HEK293 (cell line): ENCODE measurements at regions not wholly inside any gene's neighbourhood (a gene's known extent, or its start where the extent isn't known, plus 50 kb on each side); places are given as distances from the start of the nearest gene placed in this dataset.

Source experiments
- CTCF ChIA-PET: fragments of 350-600 bp; formaldehyde crosslinking; extraction: SDS; loops from one replicate; lab custom pipeline; 2021; ENCODE audit warnings: antibody characterized with exemption; lab: Yijun Ruan, JAX
- POLR2A ChIA-PET: fragments of 300-600 bp; formaldehyde crosslinking; extraction: SDS; loops from one replicate; lab custom pipeline; 2020; ENCODE audit warnings: antibody characterized with exemption, inconsistent platforms; lab: Yijun Ruan, JAX
- H3K27ac ChIP-seq: fragments of 200-500 bp; sonication (Bioruptor generic); 2 replicates; pipeline ENCODE4 v1.5.1; 2014; ENCODE audit warnings: low read depth, low read length, control low read depth, inconsistent platforms; ENCODE audit errors: extremely low read depth
- H3K36me3 ChIP-seq, 2 experiments: fragments of 200-500 bp in 1 of 2; sonication (Bioruptor generic) in 1 of 2; 1 replicate in 1 of 2; 2 replicates in 1 of 2; pipeline ENCODE4 v1.5.1; 2014 to 2017; ENCODE audit warnings: inconsistent platforms in 2 of 2, low read length in 2 of 2; ENCODE audit not compliant: control insufficient read depth in 2 of 2, insufficient read depth in 1 of 2
- H3K4me1 ChIP-seq: fragments of 200-500 bp; sonication (Bioruptor generic); 2 replicates; pipeline ENCODE4 v1.5.1; 2014; ENCODE audit warnings: mild to moderate bottlenecking, low read length, inconsistent platforms; ENCODE audit not compliant: control insufficient read depth, insufficient read depth
- H3K4me3 ChIP-seq: 2 replicates; pipeline ENCODE4 v1.5.1; 2011; ENCODE audit warnings: low read depth, mild to moderate bottlenecking, control low read depth, low read length, moderate library complexity
- H3K9me3 ChIP-seq: fragments of 200-500 bp; sonication (Bioruptor generic); 2 replicates; pipeline ENCODE4 v1.5.1; 2014; ENCODE audit warnings: low read depth, low read length, inconsistent platforms; ENCODE audit not compliant: control insufficient read depth, insufficient read depth
- ELK4 ChIP-seq: IDR thresholded peaks from 2 replicates; pipeline ENCODE4 v1.6.1; 2011; ENCODE audit warnings: mild to moderate bottlenecking, low read depth, low read length, borderline replicate concordance
- GLI2 ChIP-seq: fragments of 450-650 bp; formaldehyde crosslinking; IDR thresholded peaks from 2 replicates; pipeline ENCODE4; 2017; ENCODE audit warnings: missing biosample characterization, missing genetic modification characterization, low read depth, borderline replicate concordance
- INSM2 ChIP-seq: fragments of 450-650 bp; formaldehyde crosslinking; IDR thresholded peaks from 2 replicates; pipeline ENCODE4 v1.5.1; 2016; ENCODE audit warnings: missing biosample characterization, missing genetic modification characterization
- KLF7 ChIP-seq: fragments of 450-650 bp; formaldehyde crosslinking; IDR thresholded peaks from 2 replicates; pipeline ENCODE4 v1.5.1; 2016; ENCODE audit warnings: missing biosample characterization, missing genetic modification characterization, borderline replicate concordance
- MYNN ChIP-seq: fragments of 450-650 bp; formaldehyde crosslinking; IDR thresholded peaks from 2 replicates; pipeline ENCODE4 v1.5.1; 2016; ENCODE audit warnings: missing biosample characterization, missing genetic modification characterization, borderline replicate concordance
- REPIN1 ChIP-seq: fragments of 450-650 bp; formaldehyde crosslinking; IDR thresholded peaks from 2 replicates; pipeline ENCODE4 v1.5.1; 2017; ENCODE audit warnings: missing biosample characterization, missing genetic modification characterization, low read depth
- ZBTB1 ChIP-seq: fragments of 450-650 bp; formaldehyde crosslinking; IDR thresholded peaks from 2 replicates; pipeline ENCODE4 v1.5.1; 2016; ENCODE audit warnings: missing biosample characterization, missing genetic modification characterization
- ZBTB20 ChIP-seq: fragments of 450-650 bp; formaldehyde crosslinking; IDR thresholded peaks from 2 replicates; pipeline ENCODE4 v1.5.1; 2016; ENCODE audit warnings: missing biosample characterization, missing genetic modification characterization
- ZBTB21 ChIP-seq: fragments of 450-650 bp; formaldehyde crosslinking; IDR thresholded peaks from 2 replicates; pipeline ENCODE4 v1.5.1; 2017; ENCODE audit warnings: missing biosample characterization, missing genetic modification characterization
- ZNF146 ChIP-seq: fragments of 450-650 bp; formaldehyde crosslinking; IDR thresholded peaks from 2 replicates; pipeline ENCODE4 v1.5.1; 2016; ENCODE audit warnings: missing biosample characterization, missing genetic modification characterization
- ZNF2 ChIP-seq: fragments of 450-650 bp; formaldehyde crosslinking; IDR thresholded peaks from 2 replicates; pipeline ENCODE4 v1.5.1; 2016; ENCODE audit warnings: missing biosample characterization, missing genetic modification characterization
- ZNF223 ChIP-seq: fragments of 450-650 bp; formaldehyde crosslinking; IDR thresholded peaks from 2 replicates; pipeline ENCODE4 v1.5.1; 2016; ENCODE audit warnings: missing biosample characterization, missing genetic modification characterization
- ZNF394 ChIP-seq: fragments of 450-650 bp; formaldehyde crosslinking; IDR thresholded peaks from 2 replicates; pipeline ENCODE4 v1.5.1; 2016; ENCODE audit warnings: missing biosample characterization, missing genetic modification characterization, mild to moderate bottlenecking, moderate library complexity, borderline replicate concordance
- ZNF433 ChIP-seq: fragments of 450-650 bp; formaldehyde crosslinking; IDR thresholded peaks from 2 replicates; pipeline ENCODE4 v1.5.1; 2016; ENCODE audit warnings: missing biosample characterization, missing genetic modification characterization, low read depth
- ZNF48 ChIP-seq: fragments of 450-650 bp; formaldehyde crosslinking; IDR thresholded peaks from 2 replicates; pipeline ENCODE4 v1.5.1; 2016; ENCODE audit warnings: missing biosample characterization, missing genetic modification characterization
- ZNF518A ChIP-seq: fragments of 450-650 bp; formaldehyde crosslinking; conservative IDR thresholded peaks from 2 replicates; pipeline ENCODE4 v1.5.1; 2016; ENCODE audit warnings: low read depth, missing biosample characterization, missing genetic modification characterization
- ZNF521 ChIP-seq: fragments of 450-650 bp; formaldehyde crosslinking; IDR thresholded peaks from 2 replicates; pipeline ENCODE4 v1.5.1; 2017; ENCODE audit warnings: missing biosample characterization, mild to moderate bottlenecking, missing genetic modification characterization
- ZNF529 ChIP-seq: fragments of 450-650 bp; formaldehyde crosslinking; IDR thresholded peaks from 2 replicates; pipeline ENCODE4 v1.5.1; 2017; ENCODE audit warnings: missing genetic modification characterization, missing biosample characterization; ENCODE audit not compliant: insufficient replicate concordance
- ZNF621 ChIP-seq: fragments of 450-650 bp; formaldehyde crosslinking; IDR thresholded peaks from 2 replicates; pipeline ENCODE4 v1.5.1; 2017; ENCODE audit warnings: missing biosample characterization, missing genetic modification characterization
- ZNF776 ChIP-seq: fragments of 450-650 bp; formaldehyde crosslinking; IDR thresholded peaks from 2 replicates; pipeline ENCODE4 v1.5.0; 2017; ENCODE audit warnings: missing biosample characterization, missing genetic modification characterization, borderline replicate concordance
- ZNF777 ChIP-seq: fragments of 450-650 bp; formaldehyde crosslinking; IDR thresholded peaks from 2 replicates; pipeline ENCODE4 v1.5.1; 2017; ENCODE audit warnings: missing biosample characterization, missing genetic modification characterization, borderline replicate concordance
- ZSCAN30 ChIP-seq: fragments of 450-650 bp; IDR thresholded peaks from 2 replicates; pipeline ENCODE4 v1.5.1; 2018; ENCODE audit warnings: missing biosample characterization, mild to moderate bottlenecking, missing genetic modification characterization, moderate library complexity
- TF ChIP-seq, protein P1 (sequence below): sonication (generic); formaldehyde crosslinking; IDR thresholded peaks from 2 replicates; pipeline ENCODE4 v1.8.1; 2022; ENCODE audit warnings: mild to moderate bottlenecking, moderate library complexity, missing genetic modification reagents
- TF ChIP-seq, protein P2 (sequence below): fragments of 450-650 bp; formaldehyde crosslinking; conservative IDR thresholded peaks from 2 replicates; pipeline ENCODE4 v1.5.1; 2016; ENCODE audit warnings: low read depth, missing biosample characterization, missing genetic modification characterization

DNA sequence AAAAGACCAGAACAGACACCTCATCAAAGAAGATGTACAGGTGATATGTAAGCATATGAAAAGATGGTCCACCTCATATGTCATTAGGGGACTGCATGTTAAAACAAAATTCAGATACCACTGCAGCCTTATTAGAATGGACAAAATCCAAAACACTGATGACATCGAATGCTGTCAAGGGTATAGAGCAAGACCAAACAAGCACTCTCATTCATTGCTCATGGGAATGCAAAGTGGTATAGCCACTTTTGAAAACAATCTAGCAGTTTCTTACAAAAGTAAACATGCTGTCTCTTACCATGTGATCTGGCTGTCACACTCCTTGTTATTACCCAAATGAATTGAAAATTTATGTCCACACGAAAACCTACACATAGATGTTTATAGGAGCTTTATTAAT, 426.6 kb upstream of the ESRRG start:
- Histone ChIP-seq H3K9me3 (no peaks in the 10 kb centered on the region), H3K36me3 (no peaks in the 10 kb centered on the region), H3K27ac (no peak overlapping the region), H3K4me1 (no peaks in the 10 kb centered on the region), H3K4me3 (no peak overlapping the region)
- no peak for TF ChIP-seq ZNF777
- no peak for TF ChIP-seq ZNF433
- no peak for TF ChIP-seq REPIN1 (tag by site-specific recombination)
- TF ChIP-seq ZNF2 (tag by site-specific recombination), result no peak
- no peak for TF ChIP-seq ZBTB21 (tag by site-specific recombination)
- no peak for TF ChIP-seq ZNF146 (tag by site-specific recombination)
- no peak for TF ChIP-seq INSM2 (tag by site-specific recombination)
- no peak for TF ChIP-seq MYNN (tag by site-specific recombination)
- no peak for TF ChIP-seq ZNF394 (tag by site-specific recombination)
- TF ChIP-seq ZNF621 (tag by site-specific recombination), result no peak
- no peak for TF ChIP-seq KLF7 (tag by site-specific recombination)
- TF ChIP-seq GLI2 (tag by site-specific recombination), result no peak
- TF ChIP-seq, protein P1, sequence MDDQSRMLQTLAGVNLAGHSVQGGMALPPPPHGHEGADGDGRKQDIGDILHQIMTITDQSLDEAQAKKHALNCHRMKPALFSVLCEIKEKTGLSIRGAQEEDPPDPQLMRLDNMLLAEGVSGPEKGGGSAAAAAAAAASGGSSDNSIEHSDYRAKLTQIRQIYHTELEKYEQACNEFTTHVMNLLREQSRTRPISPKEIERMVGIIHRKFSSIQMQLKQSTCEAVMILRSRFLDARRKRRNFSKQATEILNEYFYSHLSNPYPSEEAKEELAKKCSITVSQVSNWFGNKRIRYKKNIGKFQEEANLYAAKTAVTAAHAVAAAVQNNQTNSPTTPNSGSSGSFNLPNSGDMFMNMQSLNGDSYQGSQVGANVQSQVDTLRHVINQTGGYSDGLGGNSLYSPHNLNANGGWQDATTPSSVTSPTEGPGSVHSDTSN (CRISPR knock-in tag), result no peak
- no peak for TF ChIP-seq ZBTB1 (tag by site-specific recombination)
- ChIA-PET CTCF (interaction anchor here (0.7 kb wide), 1 partner anchor 17 kb away, joined by 3 read pairs; no protein-coding TSS in a partner anchor), POLR2A (no interaction called here)

- no peaks in the 10 kb centered on the region for H3K9me3 ChIP-seq
- no peaks in the 10 kb centered on the region for H3K36me3 ChIP-seq
- H3K4me1 ChIP-seq, result no peaks in the 10 kb centered on the region
- ChIA-PET POLR2A (no interaction called here), CTCF (interaction anchor here (0.7 kb wide), 1 partner anchor 17 kb away, joined by 6 read pairs; no protein-coding TSS in a partner anchor)
- H3K4me3 ChIP-seq, result no peak overlapping the region
- no peak overlapping the region for H3K27ac ChIP-seq
- no peak for TF ChIP-seq ZNF529
- no peak for TF ChIP-seq ZNF521 (tag by site-specific recombination)
- no peak for TF ChIP-seq ZNF48 (tag by site-specific recombination)
- TF ChIP-seq ELK4, result no peak
- no peak for TF ChIP-seq ZBTB20
- no peak for TF ChIP-seq ZNF223 (tag by site-specific recombination)
- no peak for TF ChIP-seq ZSCAN30 (tag by site-specific recombination)
- TF ChIP-seq, protein P2, sequence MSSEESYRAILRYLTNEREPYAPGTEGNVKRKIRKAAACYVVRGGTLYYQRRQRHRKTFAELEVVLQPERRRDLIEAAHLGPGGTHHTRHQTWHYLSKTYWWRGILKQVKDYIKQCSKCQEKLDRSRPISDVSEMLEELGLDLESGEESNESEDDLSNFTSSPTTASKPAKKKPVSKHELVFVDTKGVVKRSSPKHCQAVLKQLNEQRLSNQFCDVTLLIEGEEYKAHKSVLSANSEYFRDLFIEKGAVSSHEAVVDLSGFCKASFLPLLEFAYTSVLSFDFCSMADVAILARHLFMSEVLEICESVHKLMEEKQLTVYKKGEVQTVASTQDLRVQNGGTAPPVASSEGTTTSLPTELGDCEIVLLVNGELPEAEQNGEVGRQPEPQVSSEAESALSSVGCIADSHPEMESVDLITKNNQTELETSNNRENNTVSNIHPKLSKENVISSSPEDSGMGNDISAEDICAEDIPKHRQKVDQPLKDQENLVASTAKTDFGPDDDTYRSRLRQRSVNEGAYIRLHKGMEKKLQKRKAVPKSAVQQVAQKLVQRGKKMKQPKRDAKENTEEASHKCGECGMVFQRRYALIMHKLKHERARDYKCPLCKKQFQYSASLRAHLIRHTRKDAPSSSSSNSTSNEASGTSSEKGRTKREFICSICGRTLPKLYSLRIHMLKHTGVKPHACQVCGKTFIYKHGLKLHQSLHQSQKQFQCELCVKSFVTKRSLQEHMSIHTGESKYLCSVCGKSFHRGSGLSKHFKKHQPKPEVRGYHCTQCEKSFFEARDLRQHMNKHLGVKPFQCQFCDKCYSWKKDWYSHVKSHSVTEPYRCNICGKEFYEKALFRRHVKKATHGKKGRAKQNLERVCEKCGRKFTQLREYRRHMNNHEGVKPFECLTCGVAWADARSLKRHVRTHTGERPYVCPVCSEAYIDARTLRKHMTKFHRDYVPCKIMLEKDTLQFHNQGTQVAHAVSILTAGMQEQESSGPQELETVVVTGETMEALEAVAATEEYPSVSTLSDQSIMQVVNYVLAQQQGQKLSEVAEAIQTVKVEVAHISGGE (tag by site-specific recombination), result no peak
- no peak for TF ChIP-seq ZNF518A (tag by site-specific recombination)
- no peak for TF ChIP-seq ZNF776
These were observed 418.5 kb upstream of the ESRRG start for GRCh38 chr1:217141711-217142110.
